H9 (cell line): ENCODE measurements at regions not wholly inside any gene's neighbourhood (a gene's known extent, or its start where the extent isn't known, plus 50 kb on each side); places are given as distances from the start of the nearest gene placed in this dataset.

Experiments
- DNase-seq: peaks from one replicate; pipeline ENCODE4 v3.0.0-alpha.2; 2017
- H2AFZ ChIP-seq: one replicate; pipeline ENCODE4 v1.6.1; 2013; ENCODE audit warnings: mild to moderate bottlenecking, low read length, control low read depth, moderate library complexity
- H2AK5ac ChIP-seq: 2 replicates; pipeline ENCODE4 v1.6.1; 2013; ENCODE audit warnings: low read length, control low read depth, mixed read lengths; ENCODE audit not compliant: insufficient read length
- H2BK120ac ChIP-seq: one replicate; pipeline ENCODE4 v1.6.1; 2013; ENCODE audit warnings: low read depth, mild to moderate bottlenecking, low read length, control low read depth, inconsistent platforms; ENCODE audit not compliant: poor library complexity, severe bottlenecking
- H2BK12ac ChIP-seq: 2 replicates; pipeline ENCODE4 v1.6.1; 2013; ENCODE audit warnings: low read length, control low read depth, mixed read lengths, low read depth; ENCODE audit not compliant: insufficient read length
- H2BK15ac ChIP-seq: 2 replicates; pipeline ENCODE4 v1.6.1; 2013; ENCODE audit warnings: low read depth, low read length, control low read depth
- H2BK20ac ChIP-seq: one replicate; pipeline ENCODE4 v1.6.1; 2013; ENCODE audit warnings: low read depth, mild to moderate bottlenecking, low read length, control low read depth, inconsistent platforms; ENCODE audit not compliant: poor library complexity, severe bottlenecking
- H2BK5ac ChIP-seq: 2 replicates; pipeline ENCODE4 v1.6.1; 2013; ENCODE audit warnings: low read length, control low read depth, mixed read lengths; ENCODE audit not compliant: insufficient read length
- H3K14ac ChIP-seq: 2 replicates; pipeline ENCODE4 v1.6.1; 2013; ENCODE audit warnings: low read length, control low read depth; ENCODE audit not compliant: insufficient read depth
- H3K18ac ChIP-seq: 2 replicates; pipeline ENCODE4 v1.6.1; 2013; ENCODE audit warnings: low read depth, mild to moderate bottlenecking, mixed read lengths, low read length, control low read depth; ENCODE audit not compliant: insufficient read length
- H3K23ac ChIP-seq: 2 replicates; pipeline ENCODE4 v1.6.1; 2013; ENCODE audit warnings: low read length, control low read depth, mixed read lengths, low read depth; ENCODE audit not compliant: insufficient read length
- H3K23me2 ChIP-seq: 2 replicates; pipeline ENCODE4 v1.6.1; 2013; ENCODE audit warnings: low read depth, mild to moderate bottlenecking, mixed read lengths, low read length, control low read depth; ENCODE audit not compliant: insufficient read length, poor library complexity, severe bottlenecking
- H3K27ac ChIP-seq: 2 replicates; pipeline ENCODE4 v1.5.1; 2013; ENCODE audit warnings: low read length, control low read depth, mixed read lengths, low read depth; ENCODE audit not compliant: insufficient read length
- H3K27me3 ChIP-seq: 2 replicates; pipeline ENCODE4 v1.6.1; 2013; ENCODE audit warnings: low read length, control low read depth, inconsistent platforms; ENCODE audit not compliant: insufficient read depth
- H3K4ac ChIP-seq: 2 replicates; pipeline ENCODE4 v1.6.1; 2013; ENCODE audit warnings: low read depth, mild to moderate bottlenecking, control low read depth, inconsistent platforms, low read length, moderate library complexity
- H3K4me1 ChIP-seq: 2 replicates; pipeline ENCODE4 v1.6.1; 2013; ENCODE audit warnings: low read length, control low read depth, inconsistent platforms; ENCODE audit not compliant: insufficient read depth
- H3K4me2 ChIP-seq: 2 replicates; pipeline ENCODE4 v1.6.1; 2013; ENCODE audit warnings: low read length, control low read depth, mixed read lengths; ENCODE audit not compliant: insufficient read length, insufficient read depth
- H3K56ac ChIP-seq: 2 replicates; pipeline ENCODE4 v1.6.1; 2013; ENCODE audit warnings: low read depth, mild to moderate bottlenecking, mixed read lengths, low read length, control low read depth; ENCODE audit not compliant: insufficient read length
- H3K79me1 ChIP-seq: 2 replicates; pipeline ENCODE4 v1.6.1; 2013; ENCODE audit warnings: low read depth, mild to moderate bottlenecking, moderate library complexity, low read length, control low read depth, inconsistent platforms; ENCODE audit not compliant: insufficient read depth, poor library complexity, severe bottlenecking
- H3K79me2 ChIP-seq: 2 replicates; pipeline ENCODE4 v1.6.1; 2013; ENCODE audit warnings: low read length, control low read depth, inconsistent platforms; ENCODE audit not compliant: insufficient read depth
- H3K9ac ChIP-seq: 2 replicates; pipeline ENCODE4 v1.6.1; 2013; ENCODE audit warnings: low read length, control low read depth, mixed read lengths; ENCODE audit not compliant: insufficient read length; ENCODE audit errors: extremely low read depth
- H3K9me3 ChIP-seq: one replicate; pipeline ENCODE4 v1.6.1; 2013; ENCODE audit warnings: low read depth, low read length, inconsistent platforms; ENCODE audit not compliant: control insufficient read depth
- H3T11ph ChIP-seq: one replicate; pipeline ENCODE4 v1.6.1; 2013; ENCODE audit warnings: mild to moderate bottlenecking, low read length, control low read depth, inconsistent platforms
- H4K20me1 ChIP-seq: one replicate; pipeline ENCODE4 v1.6.1; 2013; ENCODE audit not compliant: control insufficient read depth, insufficient read length, insufficient read depth
- H4K5ac ChIP-seq: 2 replicates; pipeline ENCODE4 v1.6.1; 2013; ENCODE audit warnings: low read depth, mild to moderate bottlenecking, mixed read lengths, low read length, control low read depth; ENCODE audit not compliant: insufficient read length
- H4K8ac ChIP-seq: replicated peaks from 2 replicates; pipeline ENCODE4 v1.6.1; 2013; ENCODE audit warnings: low read length, control low read depth, mixed read lengths, low read depth; ENCODE audit not compliant: insufficient read length
- H4K91ac ChIP-seq: 2 replicates; pipeline ENCODE4 v1.6.1; 2013; ENCODE audit warnings: low read depth, mild to moderate bottlenecking, moderate library complexity, mixed read lengths, low read length, control low read depth; ENCODE audit not compliant: insufficient read length
- H3K27ac Mint-ChIP-seq, 3 experiments: 2 replicates in 2 of 3; 3 replicates in 1 of 3; pipeline ENCODE4 v1.8.0; 2020 to 2021; ENCODE audit warnings: mixed read lengths in 3 of 3, mild to moderate bottlenecking in 1 of 3, moderate library complexity in 1 of 3
- H3K27me3 Mint-ChIP-seq: 2 replicates; pipeline ENCODE4 v1.8.0; 2021; ENCODE audit warnings: low read depth, mild to moderate bottlenecking, moderate library complexity, mixed read lengths
- H3K36me3 Mint-ChIP-seq, 3 experiments: 2 replicates in 2 of 3; 3 replicates in 1 of 3; pipeline ENCODE4 v1.8.0; 2020 to 2021; ENCODE audit warnings: low read depth in 3 of 3, mixed read lengths in 3 of 3; ENCODE audit not compliant: insufficient read depth in 1 of 3
- H3K4me1 Mint-ChIP-seq, 2 experiments: 2 replicates each; pipeline ENCODE4 v1.8.0; 2020; ENCODE audit warnings: mixed read lengths in 2 of 2
- H3K4me3 Mint-ChIP-seq, 2 experiments: 2 replicates in 1 of 2; 3 replicates in 1 of 2; pipeline ENCODE4 v1.8.0; 2020 to 2021; ENCODE audit warnings: mild to moderate bottlenecking in 2 of 2, mixed read lengths in 2 of 2, moderate library complexity in 1 of 2
- H3K9me3 Mint-ChIP-seq, 2 experiments: 2 replicates in 1 of 2; 3 replicates in 1 of 2; pipeline ENCODE4 v1.8.0; 2020; ENCODE audit warnings: mild to moderate bottlenecking in 2 of 2, mixed read lengths in 2 of 2, moderate library complexity in 1 of 2
- CTCF ChIP-seq: fragments of 200-600 bp; sonication (generic); conservative IDR thresholded peaks from 3 replicates; pipeline ENCODE4 v1.8.0; 2021; ENCODE audit warnings: antibody characterized with exemption, mild to moderate bottlenecking
- WGBS: extraction: QIAGEN DNeasy Blood & Tissue Kit; methylation state at CpG from one replicate; pipeline ENCODE4 v1.1.7; 2013; ENCODE audit warnings: missing lambda C conversion rate, low lambda C conversion rate, mixed read lengths; ENCODE audit not compliant: insufficient read length; ENCODE audit errors: extremely low coverage; 5-methylcytosine and 5-hydroxymethylcytosine counted together

DNA sequence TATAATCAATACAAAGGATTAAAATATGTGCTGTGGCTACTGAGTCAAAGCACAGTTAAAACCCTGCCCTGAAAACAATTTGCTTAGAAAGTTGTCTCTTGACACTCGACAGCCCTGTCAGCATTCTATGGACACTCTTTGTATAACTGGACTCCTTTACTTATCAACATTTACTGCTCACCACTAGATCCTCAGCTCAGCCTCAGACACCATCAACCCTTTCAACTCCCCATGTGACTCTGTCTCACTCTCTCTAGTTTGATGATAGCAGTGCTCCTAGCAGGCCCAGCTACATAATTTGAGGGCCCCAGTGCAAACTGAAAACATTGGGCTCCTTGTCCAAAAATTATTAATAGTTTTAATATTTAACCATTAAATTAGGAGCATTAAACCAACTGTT, 181.8 kb downstream of the TENT5A start:
- Histone ChIP-seq H3K27me3 (no peaks in the 10 kb centered on the region), H2BK20ac (no peak overlapping the region), H4K8ac (no peak overlapping the region), H4K91ac (no peak overlapping the region), H3K56ac (no peak overlapping the region), H3K27ac (no peak overlapping the region), H3K23ac (no peak overlapping the region), H2BK120ac (no peak overlapping the region), H3K79me2 (no peaks in the 10 kb centered on the region), H3K4me2 (no peak overlapping the region), H2BK12ac (no peak overlapping the region), H2AFZ (no peak overlapping the region), H3T11ph (no peak overlapping the region), H2BK15ac (no peak overlapping the region), H2AK5ac (no peak overlapping the region), H3K14ac (no peak overlapping the region), H4K20me1 (no peaks in the 10 kb centered on the region), H4K5ac (no peak overlapping the region), H3K4me1 (no peaks in the 10 kb centered on the region), H3K79me1 (no peaks in the 10 kb centered on the region), H3K9me3 (no peaks in the 10 kb centered on the region), H3K23me2 (no peaks in the 10 kb centered on the region), H3K9ac (no peak overlapping the region), H2BK5ac (no peak overlapping the region), H3K4ac (no peak overlapping the region), H3K18ac (no peak overlapping the region)
- WGBS, result no CpG with 5 or more reads among the region's 1 CpG
- TF ChIP-seq CTCF, result no peak
- Mint-ChIP-seq H3K4me3 (no peak overlapping the region), H3K36me3 (no peaks in the 10 kb centered on the region), H3K4me1 (peaks cover 3 to 4% of the 10 kb centered on the region in 2 experiments; a peak in 1 of 4 replicates), H3K27ac (no peak overlapping the region), H3K9me3 (no peaks in the 10 kb centered on the region), H3K27me3 (no peaks in the 10 kb centered on the region)
- no peak for DNase-seq
